Esophagus muscularis mucosa (tissue), 3 donors: ENCODE measurements at regions not wholly inside any gene's neighbourhood (a gene's known extent, or its start where the extent isn't known, plus 50 kb on each side); places are given as distances from the start of the nearest gene placed in this dataset.

Experiments
- POLR2A ChIP-seq: fragments of 450-650 bp; IDR thresholded peaks from one replicate; pipeline ENCODE4 v1.6.1; 2017; ENCODE audit warnings: antibody characterized with exemption, moderate library complexity, mild to moderate bottlenecking, low read depth
- TF ChIP-seq, protein P1 (sequence below), 3 experiments: fragments of 200-600 bp in 2 of 3; fragments of 450-650 bp in 1 of 3; sonication (generic) in 2 of 3; IDR thresholded peaks; one replicate each; pipeline ENCODE4 v1.5.1; 2017 to 2019; ENCODE audit warnings: antibody characterized with exemption in 3 of 3, mild to moderate bottlenecking in 2 of 3, moderate library complexity in 1 of 3

GRCh38 chrX:39581411-39581810 is 516.3 kb downstream of the BCOR start:
- TF ChIP-seq, protein P1, sequence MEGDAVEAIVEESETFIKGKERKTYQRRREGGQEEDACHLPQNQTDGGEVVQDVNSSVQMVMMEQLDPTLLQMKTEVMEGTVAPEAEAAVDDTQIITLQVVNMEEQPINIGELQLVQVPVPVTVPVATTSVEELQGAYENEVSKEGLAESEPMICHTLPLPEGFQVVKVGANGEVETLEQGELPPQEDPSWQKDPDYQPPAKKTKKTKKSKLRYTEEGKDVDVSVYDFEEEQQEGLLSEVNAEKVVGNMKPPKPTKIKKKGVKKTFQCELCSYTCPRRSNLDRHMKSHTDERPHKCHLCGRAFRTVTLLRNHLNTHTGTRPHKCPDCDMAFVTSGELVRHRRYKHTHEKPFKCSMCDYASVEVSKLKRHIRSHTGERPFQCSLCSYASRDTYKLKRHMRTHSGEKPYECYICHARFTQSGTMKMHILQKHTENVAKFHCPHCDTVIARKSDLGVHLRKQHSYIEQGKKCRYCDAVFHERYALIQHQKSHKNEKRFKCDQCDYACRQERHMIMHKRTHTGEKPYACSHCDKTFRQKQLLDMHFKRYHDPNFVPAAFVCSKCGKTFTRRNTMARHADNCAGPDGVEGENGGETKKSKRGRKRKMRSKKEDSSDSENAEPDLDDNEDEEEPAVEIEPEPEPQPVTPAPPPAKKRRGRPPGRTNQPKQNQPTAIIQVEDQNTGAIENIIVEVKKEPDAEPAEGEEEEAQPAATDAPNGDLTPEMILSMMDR (IDR thresholded peaks at IDR 0.05) = no peak
- TF ChIP-seq POLR2A = no peak
